ENCODE measurements at regions not wholly inside any gene's neighbourhood (a gene's known extent, or its start where the extent isn't known, plus 50 kb on each side); places are given as distances from the start of the nearest gene placed in this dataset.
"Not testable (repeated sequence)": the region's sequence is repeated elsewhere in the genome, so short reads cannot be mapped to it uniquely, and the experiment has no call there.

GRCh38 chr2:16722126-16722525, 56.5 kb upstream of the CYRIA start:
- Histone ChIP-seq H3K79me2 (ENCODE audit: control insufficient read depth, insufficient read depth, low read length) (no peaks in the 10 kb centered on the region), H3K27ac (ENCODE audit: control insufficient read depth, insufficient read depth, low read length) (no peak overlapping the region), H3K4me1 (ENCODE audit: control insufficient read depth, extremely low read depth, insufficient read depth, low read length) (no peaks in the 10 kb centered on the region), H3K4me3 (ENCODE audit: control insufficient read depth in 2 of 3, extremely low read depth in 1 of 3, insufficient read depth in 2 of 3, low read depth in 1 of 3, low read length in 3 of 3) (no peak overlapping the region), H2AFZ (ENCODE audit: control insufficient read depth, low read length) (no peak overlapping the region), H3K9me3 (ENCODE audit: control insufficient read depth, low read depth, low read length) (no peaks in the 10 kb centered on the region), H3K27me3 (ENCODE audit: control insufficient read depth, extremely low read depth, insufficient read depth, low read length) (no peaks in the 10 kb centered on the region), H3K36me3 (ENCODE audit: control insufficient read depth in 2 of 2, extremely low read depth in 1 of 2, insufficient read depth in 2 of 2, low read length in 2 of 2) (no peaks in the 10 kb centered on the region), H3K9ac (ENCODE audit: control insufficient read depth, extremely low read depth, insufficient read depth, low read length) (no peak overlapping the region), H3K4me2 (ENCODE audit: control insufficient read depth, extremely low read depth, insufficient read depth, low read depth, low read length) (no peak overlapping the region), H3K9me1 (ENCODE audit: control insufficient read depth, extremely low read depth, insufficient read depth, low read length) (no peaks in the 10 kb centered on the region), H4K20me1 (ENCODE audit: control insufficient read depth, extremely low read depth, insufficient read depth, low read length) (no peaks in the 10 kb centered on the region)
- no peak for FAIRE-seq
- dilution Hi-C loops (cut with MboI; ENCODE audit: extremely low pct_ligation_motif_present, low sequenced_read_pairs) = no loop called here
- TF ChIP-seq EZH2 (IDR thresholded peaks at IDR 0.05; ENCODE audit: low read length) = no peak
- TF ChIP-seq, protein P1, sequence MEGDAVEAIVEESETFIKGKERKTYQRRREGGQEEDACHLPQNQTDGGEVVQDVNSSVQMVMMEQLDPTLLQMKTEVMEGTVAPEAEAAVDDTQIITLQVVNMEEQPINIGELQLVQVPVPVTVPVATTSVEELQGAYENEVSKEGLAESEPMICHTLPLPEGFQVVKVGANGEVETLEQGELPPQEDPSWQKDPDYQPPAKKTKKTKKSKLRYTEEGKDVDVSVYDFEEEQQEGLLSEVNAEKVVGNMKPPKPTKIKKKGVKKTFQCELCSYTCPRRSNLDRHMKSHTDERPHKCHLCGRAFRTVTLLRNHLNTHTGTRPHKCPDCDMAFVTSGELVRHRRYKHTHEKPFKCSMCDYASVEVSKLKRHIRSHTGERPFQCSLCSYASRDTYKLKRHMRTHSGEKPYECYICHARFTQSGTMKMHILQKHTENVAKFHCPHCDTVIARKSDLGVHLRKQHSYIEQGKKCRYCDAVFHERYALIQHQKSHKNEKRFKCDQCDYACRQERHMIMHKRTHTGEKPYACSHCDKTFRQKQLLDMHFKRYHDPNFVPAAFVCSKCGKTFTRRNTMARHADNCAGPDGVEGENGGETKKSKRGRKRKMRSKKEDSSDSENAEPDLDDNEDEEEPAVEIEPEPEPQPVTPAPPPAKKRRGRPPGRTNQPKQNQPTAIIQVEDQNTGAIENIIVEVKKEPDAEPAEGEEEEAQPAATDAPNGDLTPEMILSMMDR (optimal IDR thresholded peaks at IDR 0.05 in 1 of 3, IDR thresholded peaks at IDR 0.05 in 1 of 3, conservative IDR thresholded peaks at IDR 0.05 in 1 of 3; ENCODE audit: extremely low read depth in 1 of 3, insufficient read depth in 2 of 3, low read length in 3 of 3) = no peak
- DNase-seq (ENCODE audit: low read depth, low spot score) = no peak

DNA sequence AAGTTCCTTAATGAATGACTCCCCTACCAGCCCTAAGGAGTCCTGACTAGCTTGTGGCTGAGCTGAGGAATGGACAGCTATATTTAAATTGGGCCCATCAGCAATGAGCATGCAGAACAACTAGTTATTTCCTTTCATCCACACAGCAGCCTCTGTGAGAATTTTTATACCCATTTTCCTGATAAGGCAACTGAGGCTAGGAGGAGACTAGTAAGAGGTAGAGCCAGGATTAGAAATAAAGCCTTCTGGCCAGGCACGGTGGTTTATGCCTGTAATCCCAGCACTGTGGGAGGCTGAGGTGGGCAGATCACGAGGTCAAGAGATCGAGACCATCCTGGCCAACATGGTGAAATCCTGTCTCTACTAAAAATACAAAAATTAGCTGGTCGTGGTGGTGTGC, 55.9 kb upstream of the CYRIA start:
- H3K79me2 ChIP-seq (ENCODE audit: control insufficient read depth, insufficient read depth, low read length); H3K9me3 ChIP-seq (ENCODE audit: control insufficient read depth, low read depth, low read length); FAIRE-seq; H3K9ac ChIP-seq (ENCODE audit: control insufficient read depth, extremely low read depth, insufficient read depth, low read length); dilution Hi-C loops (cut with MboI; ENCODE audit: extremely low pct_ligation_motif_present, low sequenced_read_pairs); H2AFZ ChIP-seq (ENCODE audit: control insufficient read depth, low read length); H3K36me3 ChIP-seq (ENCODE audit: control insufficient read depth in 2 of 2, extremely low read depth in 1 of 2, insufficient read depth in 2 of 2, low read length in 2 of 2); H4K20me1 ChIP-seq (ENCODE audit: control insufficient read depth, extremely low read depth, insufficient read depth, low read length); H3K27ac ChIP-seq (ENCODE audit: control insufficient read depth, insufficient read depth, low read length); H3K4me1 ChIP-seq (ENCODE audit: control insufficient read depth, extremely low read depth, insufficient read depth, low read length); H3K4me2 ChIP-seq (ENCODE audit: control insufficient read depth, extremely low read depth, insufficient read depth, low read depth, low read length); H3K9me1 ChIP-seq (ENCODE audit: control insufficient read depth, extremely low read depth, insufficient read depth, low read length); H3K4me3 ChIP-seq (ENCODE audit: control insufficient read depth in 2 of 3, extremely low read depth in 1 of 3, insufficient read depth in 2 of 3, low read depth in 1 of 3, low read length in 3 of 3); DNase-seq (ENCODE audit: low read depth, low spot score); H3K27me3 ChIP-seq (ENCODE audit: control insufficient read depth, extremely low read depth, insufficient read depth, low read length): not testable (repeated sequence)

- FAIRE-seq; H3K27me3 ChIP-seq (ENCODE audit: control insufficient read depth, extremely low read depth, insufficient read depth, low read length); H3K4me3 ChIP-seq (ENCODE audit: control insufficient read depth in 2 of 3, extremely low read depth in 1 of 3, insufficient read depth in 2 of 3, low read depth in 1 of 3, low read length in 3 of 3); H3K79me2 ChIP-seq (ENCODE audit: control insufficient read depth, insufficient read depth, low read length); H2AFZ ChIP-seq (ENCODE audit: control insufficient read depth, low read length); H3K36me3 ChIP-seq (ENCODE audit: control insufficient read depth in 2 of 2, extremely low read depth in 1 of 2, insufficient read depth in 2 of 2, low read length in 2 of 2); H4K20me1 ChIP-seq (ENCODE audit: control insufficient read depth, extremely low read depth, insufficient read depth, low read length); H3K9me1 ChIP-seq (ENCODE audit: control insufficient read depth, extremely low read depth, insufficient read depth, low read length); H3K27ac ChIP-seq (ENCODE audit: control insufficient read depth, insufficient read depth, low read length); dilution Hi-C loops (cut with MboI; ENCODE audit: extremely low pct_ligation_motif_present, low sequenced_read_pairs); H3K4me1 ChIP-seq (ENCODE audit: control insufficient read depth, extremely low read depth, insufficient read depth, low read length); H3K4me2 ChIP-seq (ENCODE audit: control insufficient read depth, extremely low read depth, insufficient read depth, low read depth, low read length); DNase-seq (ENCODE audit: low read depth, low spot score); H3K9me3 ChIP-seq (ENCODE audit: control insufficient read depth, low read depth, low read length); H3K9ac ChIP-seq (ENCODE audit: control insufficient read depth, extremely low read depth, insufficient read depth, low read length): not testable (repeated sequence)
These were observed 55.1 kb upstream of the CYRIA start for GRCh38 chr2:16720737-16721136.
